Activated effector memory CD4-positive, alpha-beta T cell treated with anti-CD3 and anti-CD28 coated beads, Interleukin-2, amount 50 U/mL, for 16 hours (primary cell): ENCODE measurements at regions not wholly inside any gene's neighbourhood (a gene's known extent, or its start where the extent isn't known, plus 50 kb on each side); places are given as distances from the start of the nearest gene placed in this dataset.
"Not testable (repeated sequence)": the region's sequence is repeated elsewhere in the genome, so short reads cannot be mapped to it uniquely, and the experiment has no call there.

Source experiments
- DNase-seq: peaks from one replicate; pipeline ENCODE4 v3.0.0-alpha.2; 2020

DNA sequence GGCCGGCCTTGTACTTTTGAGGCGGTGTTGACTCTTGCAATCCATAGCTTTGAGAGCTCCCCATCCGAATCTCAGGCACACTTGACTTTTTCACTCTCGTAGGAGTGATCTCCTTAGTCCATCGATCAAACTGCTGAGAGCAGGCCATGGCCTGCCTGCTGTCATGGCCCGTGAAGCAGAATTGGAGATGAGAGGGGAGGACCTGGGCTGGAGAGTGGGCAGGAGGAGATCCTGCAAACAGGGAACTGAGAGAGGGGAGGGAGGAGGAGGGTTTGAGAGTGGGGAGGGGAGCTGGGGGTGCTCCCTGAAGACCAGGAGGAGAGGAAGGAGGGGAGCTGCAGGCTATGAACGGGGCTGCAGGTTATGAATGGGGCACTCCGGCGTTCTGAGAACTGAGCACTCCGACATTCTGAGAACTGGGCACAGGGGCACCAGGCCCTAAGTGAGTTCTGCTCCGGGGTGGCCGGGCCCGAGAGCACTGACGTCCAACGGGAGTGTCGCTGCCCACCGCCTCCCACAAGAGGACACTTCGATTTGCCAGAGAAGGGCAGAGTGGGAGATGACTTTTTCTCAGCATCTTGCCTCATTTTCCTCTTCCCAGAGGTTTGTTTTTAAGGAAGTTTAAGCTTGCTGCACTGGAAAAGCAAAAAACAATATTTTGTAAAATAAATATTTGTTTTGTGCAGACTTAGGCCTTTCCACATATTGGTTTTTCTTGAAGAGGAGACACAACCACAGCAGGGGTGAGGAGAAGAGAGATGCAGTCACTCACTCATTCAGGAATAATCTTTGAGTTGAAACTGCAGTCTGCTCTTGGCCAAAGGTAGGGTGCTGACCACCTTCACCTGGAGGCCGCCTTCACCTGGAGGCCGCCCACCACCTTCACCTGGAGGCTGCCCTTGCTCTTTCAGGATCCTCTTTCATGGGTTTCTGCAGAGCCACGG, 194.2 kb downstream of the NPIPB11 start:
- peak; percentile 43 for DNase-seq

DNA sequence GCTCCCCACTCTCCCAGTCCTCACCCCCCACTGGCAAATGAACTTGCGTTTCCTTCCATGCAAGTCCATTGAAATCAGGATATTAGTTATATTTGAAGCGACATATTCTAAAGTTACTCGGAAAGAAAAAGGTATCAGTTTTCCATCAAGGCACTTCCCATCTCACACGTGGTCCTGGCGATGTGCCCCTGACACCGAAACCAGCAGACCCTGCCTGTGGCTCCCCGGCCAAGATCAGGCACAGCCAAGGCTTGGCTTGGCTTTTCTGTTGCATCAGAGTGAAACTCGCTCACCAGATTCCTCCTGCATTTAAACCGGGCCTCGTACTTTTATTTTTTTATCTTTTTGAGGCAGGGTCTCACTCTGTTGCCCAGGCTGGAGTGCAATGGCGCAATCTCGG, 195.1 kb downstream of the NPIPB11 start:
- DNase-seq = peak; percentile 14

DNA sequence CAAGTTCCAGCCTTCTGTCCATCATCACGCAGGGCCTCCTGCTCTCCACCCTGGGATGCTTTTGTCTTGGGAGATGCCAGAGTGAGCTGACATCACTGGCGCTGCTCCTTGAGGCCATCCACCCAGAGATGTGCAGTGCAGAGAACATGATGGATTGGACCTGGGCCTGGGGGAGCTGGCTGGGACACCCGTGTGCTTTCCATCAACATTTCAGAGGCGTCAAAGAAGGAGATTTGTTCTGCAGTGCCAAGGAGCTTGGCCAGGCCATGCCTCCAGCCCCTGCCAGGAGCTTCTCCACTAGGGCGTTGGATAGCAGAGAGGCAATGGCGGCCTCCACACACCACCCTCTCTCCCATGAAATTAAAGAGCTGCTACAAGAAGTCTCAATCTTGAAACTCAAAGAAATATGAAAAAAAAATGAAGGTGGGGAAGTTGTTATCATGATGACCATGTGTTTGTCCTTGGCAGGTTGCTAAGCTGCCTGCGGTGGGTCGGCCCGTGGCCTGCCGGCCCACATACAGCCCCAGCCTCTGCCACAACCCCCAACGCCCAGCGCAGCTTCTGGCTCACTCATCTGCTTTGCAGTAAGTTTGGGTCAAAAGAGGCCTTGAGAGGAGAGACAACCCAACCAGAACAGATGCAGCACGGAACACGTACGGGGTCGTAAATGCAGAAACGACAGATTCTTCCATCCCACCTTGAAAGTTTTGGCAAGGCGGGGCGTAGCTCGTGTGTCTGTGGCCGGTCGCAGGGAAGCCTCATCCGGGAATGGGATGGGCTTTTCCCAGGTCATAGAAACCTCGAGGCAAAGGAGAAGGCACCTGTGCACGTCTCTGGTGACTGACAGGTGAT, 196.0 kb downstream of the NPIPB11 start:
- peak; percentile 27 for DNase-seq

DNA sequence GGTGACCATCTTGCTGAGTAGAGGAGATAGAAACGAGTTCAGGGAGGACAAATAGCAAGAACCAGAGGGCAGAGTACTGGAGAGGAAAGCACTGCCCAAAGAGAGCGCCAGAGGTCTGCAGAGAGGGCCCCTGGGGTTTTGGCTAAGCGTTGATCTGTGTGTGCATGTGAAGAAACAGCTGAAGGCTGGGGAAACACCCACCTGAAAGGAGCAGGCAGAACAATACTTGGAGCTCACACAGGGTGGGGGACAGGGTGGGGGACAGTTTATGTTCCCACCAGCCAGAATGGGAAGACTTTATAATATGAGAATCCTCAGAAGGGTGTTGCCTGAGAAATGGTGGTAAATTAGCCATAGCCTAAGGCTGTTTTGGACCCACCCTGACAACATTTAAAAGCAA, 200.4 kb downstream of the NPIPB11 start:
- peak; percentile 10 for DNase-seq

DNA sequence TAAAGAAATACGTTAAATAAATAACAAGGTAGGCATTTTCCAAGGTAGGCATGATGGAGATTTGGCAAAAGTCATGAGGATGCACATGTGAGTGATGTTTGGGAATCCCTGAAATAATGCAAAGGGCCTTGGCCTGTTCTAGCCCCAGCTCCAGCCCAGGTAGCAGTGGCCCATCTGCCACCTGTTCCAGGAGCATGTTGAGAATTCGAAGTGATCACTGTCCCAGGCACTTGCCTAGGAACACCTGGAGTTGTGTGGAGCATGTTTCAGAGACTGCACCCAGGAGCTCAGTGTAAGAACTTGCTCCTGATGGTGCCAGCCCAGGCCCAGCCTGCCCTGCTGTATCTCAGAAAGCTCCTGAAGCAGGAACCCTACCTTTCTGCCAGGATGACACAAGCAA, 201.4 kb downstream of the NPIPB11 start:
- peak; percentile 28 for DNase-seq

DNA sequence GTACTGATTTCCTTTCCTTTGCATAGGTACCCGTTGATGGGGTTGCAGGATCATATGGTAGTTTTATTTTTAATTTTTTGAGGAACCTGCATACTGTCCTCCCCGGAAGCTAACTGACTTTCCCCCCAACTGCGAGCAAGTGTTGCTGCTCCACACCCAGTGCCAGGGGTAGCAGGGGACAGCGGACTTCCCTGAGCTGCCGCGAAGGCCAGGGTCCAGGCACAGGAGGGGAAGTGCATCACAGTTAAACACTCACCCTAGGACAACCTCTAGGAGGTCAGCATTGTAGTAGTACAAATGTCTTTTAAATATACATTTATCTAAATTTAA, 201.7 kb downstream of the NPIPB11 start:
- peak; percentile 27 for DNase-seq

DNA sequence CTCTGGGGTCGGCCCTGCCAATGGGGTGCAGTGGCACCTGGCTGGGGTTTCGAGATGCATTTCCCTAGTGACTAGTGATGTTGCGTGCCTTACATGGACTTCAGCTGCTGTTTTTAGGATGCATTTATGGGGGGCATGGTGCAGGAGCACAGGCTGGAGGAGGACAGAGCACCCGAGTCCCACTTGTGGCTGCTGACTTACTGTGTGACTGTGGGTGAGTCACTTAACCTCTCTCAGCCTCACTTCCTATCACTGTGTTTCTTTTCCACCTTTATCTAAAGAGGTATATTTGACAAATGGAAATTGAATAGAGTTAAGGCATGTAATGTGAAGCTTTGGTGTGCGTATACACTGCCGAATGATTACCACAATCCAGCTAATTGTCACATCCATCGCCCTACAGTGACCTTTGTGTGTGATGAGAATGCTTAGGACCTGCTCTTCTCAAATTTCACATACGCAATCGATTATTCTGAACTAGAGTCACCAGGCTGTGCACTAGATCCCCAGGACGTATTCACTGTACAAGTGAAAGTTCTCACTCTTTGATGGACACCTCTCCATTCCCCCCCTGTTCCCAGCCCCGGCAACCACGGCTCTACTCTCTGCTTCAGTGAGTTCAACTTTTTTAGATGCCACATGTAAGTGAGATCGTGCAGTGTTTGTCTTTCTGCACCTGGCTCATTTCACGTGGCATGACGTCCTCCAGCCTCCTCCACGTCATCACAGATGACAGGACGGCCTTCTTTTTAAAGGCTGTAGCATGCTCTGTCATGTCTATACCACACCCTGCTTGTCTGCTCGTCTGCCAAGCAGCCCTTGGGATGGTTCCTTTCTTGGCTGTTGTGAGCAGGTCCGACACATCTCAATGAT, 202.3 kb downstream of the NPIPB11 start:
- not testable (repeated sequence) for DNase-seq

DNA sequence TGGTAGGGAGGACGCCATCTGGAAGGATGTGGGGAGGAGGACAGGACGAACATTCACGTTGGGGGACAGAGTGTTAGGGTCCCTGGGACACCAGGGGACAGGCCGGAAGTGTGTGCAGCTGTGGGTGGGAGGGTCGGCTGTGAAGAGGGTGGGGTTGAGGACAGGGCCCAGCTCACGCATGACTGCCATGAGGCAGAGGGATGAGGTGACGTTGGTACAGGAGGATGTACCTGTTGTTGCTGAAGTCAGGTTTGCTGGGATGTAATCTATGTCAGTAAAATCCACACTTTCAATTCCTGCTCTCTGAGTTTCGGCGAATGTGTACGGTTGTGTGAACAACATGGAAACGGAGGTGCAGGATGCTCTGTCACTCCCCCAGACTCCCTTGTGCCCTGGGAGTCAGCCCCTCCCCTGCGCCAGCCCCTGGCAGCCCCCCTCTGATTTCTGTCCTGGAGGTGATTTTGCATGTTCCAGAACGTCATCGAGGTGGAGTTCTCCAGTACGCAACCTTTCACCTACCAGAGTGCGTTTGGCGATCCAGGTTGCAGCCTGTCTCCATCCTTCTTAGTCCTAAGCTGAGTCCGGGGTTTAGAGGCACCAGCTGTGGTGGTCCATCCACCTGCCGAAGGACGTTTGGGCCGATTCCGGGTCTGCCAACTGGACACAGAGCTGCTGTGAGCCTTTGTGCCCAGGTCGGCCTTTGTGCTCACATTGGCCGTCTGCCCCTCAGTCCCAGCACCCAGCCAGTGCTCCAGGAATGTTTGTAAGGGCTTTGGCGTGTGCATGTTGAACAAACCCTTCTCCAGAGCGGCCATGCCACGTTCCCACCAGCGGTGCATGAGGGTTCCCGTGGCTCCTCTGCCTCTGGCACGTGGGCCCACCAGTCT, 203.2 kb downstream of the NPIPB11 start:
- DNase-seq = peak; percentile 47

DNA sequence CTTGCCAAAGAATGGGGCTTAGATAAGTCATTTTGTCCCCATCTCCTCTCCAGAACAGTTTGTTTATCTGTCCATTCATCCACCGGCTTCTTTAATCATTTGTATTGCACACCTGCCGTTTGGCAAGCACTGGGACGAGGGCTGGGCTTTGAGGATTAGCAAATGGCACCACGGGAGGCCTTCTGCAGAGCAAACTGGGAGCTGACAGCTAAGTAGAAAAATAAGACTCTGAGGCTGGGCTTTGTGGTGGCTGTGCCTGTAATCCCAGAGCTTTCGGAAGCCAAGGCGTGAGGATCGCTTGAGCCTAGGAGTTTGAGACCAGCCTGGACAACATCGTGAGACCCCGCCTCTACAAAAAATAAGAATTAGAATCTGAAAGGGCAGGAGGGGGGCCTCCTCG, 203.9 kb downstream of the NPIPB11 start:
- DNase-seq = peak; percentile 39

DNA sequence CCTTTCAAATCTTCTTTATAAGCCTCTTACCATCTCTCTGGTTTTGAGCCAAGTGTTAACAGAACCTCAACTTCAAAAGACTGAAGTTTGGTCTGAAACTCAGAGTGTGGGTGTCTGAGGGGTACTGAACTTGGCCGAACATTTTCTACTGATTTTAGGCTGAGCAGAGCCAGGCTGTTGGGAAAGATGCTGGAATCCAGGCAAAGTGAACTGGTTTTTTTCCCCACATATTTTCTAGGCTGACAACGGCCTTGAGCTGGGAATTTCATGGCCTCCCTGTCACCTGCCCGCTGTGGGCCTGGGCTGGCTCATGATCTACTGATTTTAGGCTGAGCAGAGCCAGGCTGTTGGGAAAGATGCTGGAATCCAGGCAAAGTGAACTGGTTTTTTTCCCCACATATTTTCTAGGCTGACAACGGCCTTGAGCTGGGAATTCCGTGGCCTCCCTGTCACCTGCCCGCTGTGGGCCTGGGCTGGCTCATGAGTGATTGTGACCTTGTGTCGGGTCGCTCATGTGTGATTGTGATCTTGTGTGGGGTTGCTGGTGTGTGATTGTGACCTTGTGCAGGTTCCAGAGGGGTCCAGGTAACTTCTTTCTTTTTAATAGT, 204.4 kb downstream of the NPIPB11 start:
- peak; percentile 8 for DNase-seq

DNA sequence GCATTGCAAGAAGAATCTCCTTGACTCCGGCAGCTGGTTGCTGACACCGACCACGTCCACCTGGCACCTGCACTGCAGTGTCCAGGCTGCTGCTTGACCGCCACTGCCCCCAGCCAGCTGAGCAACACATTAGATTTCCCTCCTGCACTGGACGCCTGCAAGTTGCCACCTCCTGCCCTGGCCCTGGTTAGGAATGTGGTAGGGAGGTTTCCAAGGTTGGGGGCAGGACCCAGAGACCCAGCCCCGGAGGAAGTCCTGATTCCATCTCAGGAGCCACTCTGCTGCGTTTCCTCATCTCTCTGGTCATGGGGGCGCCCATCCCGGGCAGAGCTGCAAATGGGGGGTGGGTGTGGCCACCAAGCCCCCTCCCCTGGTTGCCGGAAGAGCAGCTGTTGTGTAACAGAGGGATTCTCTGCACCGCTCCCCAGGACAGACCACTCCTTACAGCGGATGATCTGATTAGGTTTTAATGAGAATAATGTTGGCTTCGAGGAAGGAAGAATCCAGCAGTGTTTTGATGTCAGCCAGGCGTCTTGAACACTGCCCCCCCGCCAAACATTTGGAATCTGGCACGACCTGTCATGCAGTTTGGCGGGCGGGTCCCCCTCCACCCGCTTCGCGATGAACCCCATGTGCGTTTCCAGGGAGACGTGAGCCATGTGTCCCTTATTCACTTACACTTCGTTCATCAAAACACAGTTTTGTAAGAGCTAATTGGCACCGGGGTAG, 205.1 kb downstream of the NPIPB11 start:
- DNase-seq = peak; percentile 38

DNA sequence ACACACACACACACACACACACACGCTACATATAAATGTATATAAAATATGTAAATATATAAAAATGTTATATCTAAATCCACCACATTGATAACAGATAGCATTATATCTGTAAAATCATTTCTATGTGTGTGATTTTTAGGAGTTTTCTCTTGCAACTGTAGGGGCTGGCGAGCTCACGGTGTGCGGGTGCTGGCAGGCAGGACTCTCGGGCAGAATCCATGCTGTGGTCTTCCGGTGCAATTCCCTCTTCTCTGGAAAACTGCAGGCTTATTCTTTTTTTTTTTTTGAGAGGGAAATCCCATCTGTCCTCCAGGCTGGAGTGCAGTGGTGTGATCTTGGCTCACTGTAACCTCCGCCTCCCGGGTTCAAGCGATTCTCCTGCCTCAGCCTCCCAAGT, 205.8 kb downstream of the NPIPB11 start:
- DNase-seq = not testable (repeated sequence)

DNA sequence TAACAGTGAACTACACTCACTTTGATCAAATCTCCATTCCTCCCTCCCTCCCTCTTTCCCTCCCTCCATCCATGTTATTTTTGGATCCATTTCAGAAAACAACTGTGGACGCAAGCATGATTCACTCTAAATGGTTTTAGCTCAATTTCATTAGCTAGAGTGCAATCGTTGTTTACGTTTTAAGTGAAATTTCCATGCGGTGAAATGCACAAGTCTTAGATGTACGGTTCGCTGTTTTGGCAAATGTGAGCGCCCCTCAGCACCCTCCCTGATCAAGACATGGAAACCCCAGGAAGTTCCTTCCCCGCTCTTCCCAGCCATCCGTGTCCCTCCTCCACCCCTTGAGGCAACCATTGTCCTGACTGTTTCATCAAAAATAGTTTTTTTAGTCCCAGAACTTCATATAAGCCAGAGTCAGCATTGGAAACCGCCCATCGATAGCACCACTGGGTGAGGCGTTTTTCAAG, 206.3 kb downstream of the NPIPB11 start:
- DNase-seq = peak; percentile 24

DNA sequence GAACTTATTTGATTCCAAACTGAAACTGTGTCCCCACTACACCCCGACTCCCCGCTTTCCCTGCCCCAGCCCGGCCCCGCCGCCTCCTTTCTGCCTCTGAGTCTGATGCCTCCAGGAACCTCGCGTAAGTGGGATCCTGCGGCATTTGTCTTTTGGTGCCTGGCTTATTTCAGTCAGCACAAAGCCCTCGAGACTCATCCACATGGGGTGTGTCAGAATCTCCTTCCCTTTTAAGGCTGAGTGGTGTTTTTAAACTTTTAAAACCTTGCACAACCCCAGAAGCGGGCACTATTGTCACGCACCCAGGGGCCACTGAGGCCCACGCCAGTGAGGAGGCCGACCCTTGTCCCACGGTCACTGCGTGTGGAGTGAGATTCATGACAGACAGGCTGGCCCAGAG, 206.9 kb downstream of the NPIPB11 start:
- peak; percentile 28 for DNase-seq

DNA sequence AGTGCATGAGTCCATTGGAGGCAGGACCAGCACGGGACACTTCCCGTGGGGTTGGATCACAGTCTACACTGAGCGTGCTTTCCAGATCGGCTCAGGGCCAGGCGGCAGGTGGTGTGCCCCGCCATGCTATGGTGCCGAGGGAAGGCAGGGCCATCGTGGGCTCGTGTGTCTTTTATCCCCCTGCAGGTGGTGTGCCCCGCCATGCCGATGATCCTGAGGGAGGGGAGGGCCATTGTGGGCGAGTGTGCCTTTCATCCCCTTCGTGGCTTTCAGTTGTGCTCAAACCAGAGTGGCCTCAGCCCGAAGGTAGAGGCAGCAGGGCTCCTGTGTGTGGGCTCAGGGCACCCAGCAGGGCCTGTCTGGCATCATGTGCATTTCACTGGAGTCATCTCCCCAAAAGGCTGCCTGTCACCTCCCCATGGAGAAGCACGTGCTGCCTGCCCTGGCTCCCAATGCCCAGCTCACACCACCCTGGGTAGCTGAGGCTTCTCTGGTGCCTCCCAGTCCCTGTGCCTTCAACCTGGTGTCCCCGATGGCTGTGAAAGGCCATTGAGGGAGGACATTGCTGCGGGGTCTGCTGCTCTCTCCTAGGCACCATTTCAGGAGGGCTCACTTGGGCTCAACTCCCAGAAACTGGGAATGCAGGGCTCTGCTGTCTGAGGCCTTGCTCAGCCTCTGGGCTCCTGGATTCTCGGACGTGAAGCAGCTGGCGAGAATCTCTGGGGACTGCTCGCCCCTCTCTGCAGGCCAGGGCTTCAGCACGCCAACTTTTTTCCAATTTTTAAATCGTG, 207.6 kb downstream of the NPIPB11 start:
- peak; percentile 59 for DNase-seq

DNA sequence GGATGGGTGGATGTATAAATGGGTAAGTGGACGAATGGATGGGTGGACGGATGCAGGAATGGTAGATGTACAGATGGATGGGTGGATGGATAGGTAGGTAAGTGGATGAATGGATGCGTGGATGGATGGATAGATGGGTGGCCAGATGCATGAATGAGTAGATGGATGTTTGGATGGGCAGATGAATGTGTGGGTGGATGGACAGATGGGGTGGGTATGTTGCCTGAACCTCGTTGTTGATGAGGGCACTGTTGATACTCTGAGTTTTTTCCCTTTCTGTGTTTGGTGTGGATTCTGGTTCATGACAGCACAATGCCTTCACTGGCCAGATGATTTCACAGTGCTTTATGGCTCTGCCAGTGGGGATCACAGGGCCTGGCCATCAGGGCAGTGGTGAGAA, 208.3 kb downstream of the NPIPB11 start:
- DNase-seq = no peak

DNA sequence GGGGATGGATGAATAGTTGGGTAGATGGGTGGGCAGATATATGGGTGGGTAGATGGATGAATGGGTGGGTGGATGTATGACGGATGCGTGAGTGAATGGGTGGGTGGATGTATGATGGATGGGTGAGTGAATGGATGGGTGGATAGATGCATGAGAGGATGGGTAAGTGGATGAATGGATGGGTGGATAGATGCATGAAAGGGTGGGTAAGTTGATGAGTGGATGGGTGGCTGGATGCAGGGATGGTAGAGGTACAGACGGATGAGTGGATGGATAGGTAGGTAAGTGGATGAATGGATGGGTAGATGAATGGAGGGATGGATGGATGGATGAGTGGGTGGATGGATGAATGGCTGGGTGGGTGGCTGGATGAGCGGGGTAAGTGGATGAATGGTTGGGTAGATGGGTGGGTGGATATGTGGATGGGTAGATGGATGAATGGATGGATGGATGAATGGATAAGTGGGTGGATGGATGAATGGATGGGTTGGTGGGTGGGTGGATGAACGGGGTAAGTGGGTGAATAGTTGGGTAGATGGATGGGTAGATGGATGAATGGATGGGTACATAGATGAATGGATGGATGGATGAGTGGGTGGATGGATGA, 208.9 kb downstream of the NPIPB11 start:
- peak; percentile 16 for DNase-seq

DNA sequence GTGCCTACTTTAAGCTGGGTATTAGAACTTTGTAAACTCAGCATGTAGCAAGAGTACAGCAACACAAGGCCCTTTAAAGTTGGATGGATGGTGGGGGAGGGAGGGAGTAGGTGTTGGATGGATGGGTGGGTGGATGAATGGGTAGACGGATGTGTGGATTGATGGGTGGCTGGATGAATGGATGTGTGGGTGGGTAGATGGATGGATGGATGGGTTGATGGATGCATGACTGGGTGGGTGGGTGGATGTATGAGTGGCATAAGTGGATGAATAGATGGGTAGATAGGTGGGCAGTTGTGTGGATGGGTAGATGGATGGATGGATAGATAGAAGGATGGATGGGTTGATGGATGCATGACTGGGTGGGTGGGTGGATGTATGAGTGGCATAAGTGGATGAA, 209.8 kb downstream of the NPIPB11 start:
- DNase-seq = peak; percentile 2
